ENCODE measurements at regions not wholly inside any gene's neighbourhood (a gene's known extent, or its start where the extent isn't known, plus 50 kb on each side); places are given as distances from the start of the nearest gene placed in this dataset.

DNA sequence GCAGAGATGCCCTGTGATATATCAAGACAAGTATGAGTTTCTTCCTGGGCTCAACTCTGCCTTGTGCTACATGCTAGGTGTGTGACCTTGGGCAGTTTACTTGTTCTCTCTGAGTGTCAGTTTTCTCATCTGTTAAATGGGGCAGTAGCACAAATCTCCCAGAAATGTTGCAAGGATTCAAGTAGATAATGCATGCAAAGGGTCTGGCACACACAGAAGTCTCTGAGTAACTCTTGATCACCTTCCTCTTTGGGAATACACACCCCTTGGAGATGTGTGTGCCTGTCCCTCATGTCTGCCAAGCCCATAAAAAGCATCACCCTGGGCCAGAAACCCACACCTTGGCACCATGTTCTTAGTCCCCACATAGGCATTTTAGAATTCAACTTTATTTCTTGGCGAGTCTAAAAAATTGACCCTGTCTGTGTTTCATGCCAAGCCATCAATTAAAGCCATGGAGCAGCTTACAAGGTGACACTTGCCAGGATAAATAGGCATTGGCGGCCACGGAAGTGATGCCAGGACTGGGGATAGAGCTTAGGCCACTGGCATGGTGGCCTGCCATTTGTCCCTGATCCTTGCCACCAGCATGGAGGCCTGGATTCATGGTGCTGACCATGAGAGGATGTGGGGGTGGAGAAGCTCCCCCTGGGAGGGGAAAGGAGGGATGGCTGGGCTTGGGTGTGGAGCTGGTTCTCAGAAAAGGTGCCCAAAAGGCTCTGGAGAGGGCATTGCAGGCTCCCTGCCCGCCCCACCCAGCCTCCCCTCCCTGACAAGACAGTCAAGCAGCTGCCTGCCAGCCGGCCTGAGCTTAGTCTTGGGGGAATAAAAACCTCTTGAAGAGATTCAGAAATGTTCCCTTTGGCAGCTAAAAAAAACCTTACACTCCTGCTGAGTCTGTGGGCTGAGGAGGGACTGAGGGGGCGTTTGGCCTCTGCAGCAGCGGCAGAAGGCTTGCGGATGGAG, 118.0 kb upstream of the IPO9 start:
- no peak for DNase-seq

DNA sequence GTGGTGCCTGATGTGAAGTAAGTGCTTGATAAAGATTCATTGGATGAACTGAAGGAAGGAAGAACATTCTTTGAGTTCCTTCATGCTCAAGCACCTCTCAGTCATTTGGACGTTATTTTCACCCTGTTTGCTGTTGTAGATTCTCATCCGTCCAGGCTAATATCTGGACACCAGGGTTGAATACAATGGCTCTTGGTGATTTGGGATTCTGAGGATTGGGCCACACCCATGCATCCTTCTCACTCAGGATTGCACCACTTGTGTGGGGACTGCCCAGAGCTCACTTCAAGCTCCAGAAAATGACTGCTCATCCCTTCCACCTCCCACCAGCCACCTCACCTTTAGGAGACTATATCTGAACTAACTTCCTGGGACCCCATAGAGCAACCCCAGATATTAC, 117.1 kb upstream of the IPO9 start:
- DNase-seq: no peak

GRCh38 chr1:201712387-201713085, 116.4 kb upstream of the IPO9 start:
- no peak for DNase-seq

GRCh38 chr1:201713086-201713810, 115.7 kb upstream of the IPO9 start:
- no peak for DNase-seq

- DNase-seq: no peak
Measured at GRCh38 chr1:201714542-201715329, 114.2 kb upstream of the IPO9 start.

GRCh38 chr1:201715351-201715750, 113.6 kb upstream of the IPO9 start:
- DNase-seq: no peak

DNA sequence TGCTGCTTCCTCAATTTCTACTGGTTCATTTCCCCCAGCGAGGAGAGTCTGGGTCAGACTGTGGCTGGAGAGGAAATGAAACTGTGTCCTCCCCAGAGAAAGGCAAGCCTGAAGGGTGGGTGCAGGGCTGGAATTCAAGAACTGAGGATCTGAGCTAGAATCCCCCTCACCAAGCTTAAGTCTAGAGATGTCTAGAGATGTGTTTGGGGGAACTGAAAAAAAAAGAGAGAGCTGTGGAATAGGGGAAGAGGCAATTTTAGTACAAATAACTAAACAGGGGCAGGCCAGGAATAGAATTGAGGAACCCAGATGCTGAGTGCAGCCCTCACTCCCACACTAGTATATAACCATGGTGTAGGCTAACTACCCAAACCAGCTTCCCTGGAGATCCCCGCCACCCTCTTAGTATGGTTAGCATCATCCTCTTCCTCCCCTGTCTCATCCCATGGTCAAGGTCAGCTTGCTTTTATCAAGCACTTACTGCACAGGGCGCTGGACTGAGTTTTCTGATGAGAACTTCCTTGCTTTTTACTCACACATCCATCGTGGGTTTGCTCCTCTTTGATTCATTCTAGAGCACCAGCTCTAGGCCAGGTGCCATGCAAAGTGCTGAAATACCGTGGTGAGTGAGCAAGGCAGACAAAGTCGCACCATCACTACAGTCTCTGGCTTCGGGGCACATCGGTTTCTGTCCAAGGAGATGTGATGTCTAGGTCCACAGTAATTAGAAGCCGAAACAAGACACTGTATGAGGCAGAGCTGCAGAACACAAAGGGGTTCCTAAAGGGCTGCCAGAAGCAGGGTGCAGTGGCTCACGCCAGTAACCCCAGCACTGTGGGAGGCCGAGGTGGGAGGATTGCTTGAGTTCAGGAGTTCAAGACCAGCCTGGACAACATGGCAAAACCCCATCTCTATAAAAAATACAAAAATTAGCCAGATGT, 112.9 kb upstream of the IPO9 start:
- no peak for DNase-seq

- DNase-seq: no peak
Measured at GRCh38 chr1:201716742-201717135, 112.2 kb upstream of the IPO9 start.

- DNase-seq: no peak
Measured at GRCh38 chr1:201717286-201717685, 111.7 kb upstream of the IPO9 start.

GRCh38 chr1:201718346-201719202, 110.4 kb upstream of the IPO9 start:
- DNase-seq: no peak

GRCh38 chr1:201719812-201720521, 109.0 kb upstream of the IPO9 start:
- no peak for DNase-seq

- no peak for DNase-seq
Measured at GRCh38 chr1:201720522-201720844, 108.5 kb upstream of the IPO9 start.

GRCh38 chr1:201721082-201722049, 107.6 kb upstream of the IPO9 start:
- DNase-seq: no peak

GRCh38 chr1:201724039-201724765, 104.8 kb upstream of the IPO9 start:
- DNase-seq: no peak

GRCh38 chr1:201724766-201725118, 104.2 kb upstream of the IPO9 start:
- DNase-seq: no peak

DNA sequence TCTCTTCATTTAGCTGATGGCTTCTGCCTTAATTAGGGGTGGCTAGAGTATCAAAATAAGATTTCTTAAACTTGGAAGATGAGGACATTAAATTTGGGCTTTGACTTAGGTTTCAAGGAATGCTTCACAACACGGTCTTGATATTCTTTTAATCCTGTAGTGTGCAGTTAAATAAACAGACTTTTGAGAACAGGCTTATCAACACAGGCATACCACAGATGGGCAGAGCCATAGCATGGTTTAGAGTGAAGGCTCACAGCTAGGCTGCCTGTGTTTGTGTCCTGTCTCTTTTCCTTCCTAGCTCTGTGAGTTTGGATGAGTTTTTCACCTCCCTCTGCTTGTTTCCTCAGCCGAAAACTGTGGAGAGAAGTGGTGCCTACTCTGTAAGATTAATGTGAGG, 102.3 kb upstream of the IPO9 start:
- DNase-seq: no peak

GRCh38 chr1:201728731-201729130, 100.2 kb upstream of the IPO9 start:
- DNase-seq: peak in 1 of 2 experiments; percentile 20

Data from NCI-H2081 (cell line).